Ovary (tissue), 3 donors: ENCODE measurements at regions not wholly inside any gene's neighbourhood (a gene's known extent, or its start where the extent isn't known, plus 50 kb on each side); places are given as distances from the start of the nearest gene placed in this dataset.

ENCODE experiments used
- EP300 ChIP-seq: sonication (generic); formaldehyde crosslinking; IDR thresholded peaks from one replicate; pipeline ENCODE4 v1.6.1; 2017; ENCODE audit warnings: antibody characterized with exemption
- POLR2A ChIP-seq: fragments of 450-650 bp; IDR thresholded peaks from one replicate; pipeline ENCODE4 v1.6.1; 2017; ENCODE audit warnings: antibody characterized with exemption, mild to moderate bottlenecking, moderate library complexity
- TF ChIP-seq, protein P1 (sequence below), 3 donors: fragments of 450-650 bp in 2 of 3; fragments of 200-600 bp in 1 of 3; IDR thresholded peaks; one replicate each; pipeline versions ENCODE4 v1.5.1 to v1.8.0; 2016 to 2022; ENCODE audit warnings: antibody characterized with exemption in 3 of 3, mild to moderate bottlenecking in 1 of 3
- donor health status: DM: no; HTN: no; CAD: no.

- TF ChIP-seq, protein P1, sequence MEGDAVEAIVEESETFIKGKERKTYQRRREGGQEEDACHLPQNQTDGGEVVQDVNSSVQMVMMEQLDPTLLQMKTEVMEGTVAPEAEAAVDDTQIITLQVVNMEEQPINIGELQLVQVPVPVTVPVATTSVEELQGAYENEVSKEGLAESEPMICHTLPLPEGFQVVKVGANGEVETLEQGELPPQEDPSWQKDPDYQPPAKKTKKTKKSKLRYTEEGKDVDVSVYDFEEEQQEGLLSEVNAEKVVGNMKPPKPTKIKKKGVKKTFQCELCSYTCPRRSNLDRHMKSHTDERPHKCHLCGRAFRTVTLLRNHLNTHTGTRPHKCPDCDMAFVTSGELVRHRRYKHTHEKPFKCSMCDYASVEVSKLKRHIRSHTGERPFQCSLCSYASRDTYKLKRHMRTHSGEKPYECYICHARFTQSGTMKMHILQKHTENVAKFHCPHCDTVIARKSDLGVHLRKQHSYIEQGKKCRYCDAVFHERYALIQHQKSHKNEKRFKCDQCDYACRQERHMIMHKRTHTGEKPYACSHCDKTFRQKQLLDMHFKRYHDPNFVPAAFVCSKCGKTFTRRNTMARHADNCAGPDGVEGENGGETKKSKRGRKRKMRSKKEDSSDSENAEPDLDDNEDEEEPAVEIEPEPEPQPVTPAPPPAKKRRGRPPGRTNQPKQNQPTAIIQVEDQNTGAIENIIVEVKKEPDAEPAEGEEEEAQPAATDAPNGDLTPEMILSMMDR (IDR thresholded peaks at IDR 0.05): no peak
- no peak for TF ChIP-seq POLR2A
- TF ChIP-seq EP300: no peak
Observed at GRCh38 chr12:91529829-91530228, 347.2 kb upstream of the DCN start.
